MCF 10A (cell line): ENCODE measurements at regions not wholly inside any gene's neighbourhood (a gene's known extent, or its start where the extent isn't known, plus 50 kb on each side); places are given as distances from the start of the nearest gene placed in this dataset.

Source experiments
- BruUV-seq: library from RNA; stranded (reverse); fragments of 400-500 nt; replicated peaks from 2 replicates; lab custom pipeline; 2021; lab: Mats Ljungman, UMichigan
- CTCF ChIA-PET: fragments of 300-600 bp; sonication (Branson Sonifier 250); formaldehyde crosslinking; extraction: SDS; loops from one replicate; lab custom pipeline; 2021; ENCODE audit warnings: antibody characterized with exemption, inconsistent platforms; lab: Yijun Ruan, JAX
- POLR2A ChIA-PET: fragments of 300-600, 350-650 bp; sonication (Branson Sonifier 250); formaldehyde crosslinking; extraction: SDS; loops from one replicate; lab custom pipeline; 2020; ENCODE audit warnings: antibody characterized with exemption, inconsistent platforms; lab: Yijun Ruan, JAX
- DNase-seq: peaks from one replicate; pipeline ENCODE4 v3.0.0-alpha.2; 2018; ENCODE audit not compliant: unreplicated experiment
- H3K27ac Mint-ChIP-seq: one replicate; pipeline ENCODE4 v1.8.0; 2022; ENCODE audit warnings: mild to moderate bottlenecking, low read depth, mixed read lengths; ENCODE audit not compliant: unreplicated experiment
- H3K27me3 Mint-ChIP-seq: one replicate; pipeline ENCODE4 v1.8.0; 2022; ENCODE audit warnings: mixed read lengths; ENCODE audit not compliant: insufficient read depth, unreplicated experiment
- H3K36me3 Mint-ChIP-seq: one replicate; pipeline ENCODE4 v1.8.0; 2022; ENCODE audit warnings: mild to moderate bottlenecking, moderate library complexity, mixed read lengths; ENCODE audit not compliant: insufficient read depth, unreplicated experiment
- H3K4me1 Mint-ChIP-seq: one replicate; pipeline ENCODE4 v1.8.0; 2022; ENCODE audit warnings: mixed read lengths; ENCODE audit not compliant: insufficient read depth, unreplicated experiment
- H3K4me3 Mint-ChIP-seq: one replicate; pipeline ENCODE4 v1.8.0; 2022; ENCODE audit warnings: mild to moderate bottlenecking, moderate library complexity, mixed read lengths; ENCODE audit not compliant: unreplicated experiment
- H3K9me3 Mint-ChIP-seq: one replicate; pipeline ENCODE4 v1.8.0; 2022; ENCODE audit warnings: mixed read lengths; ENCODE audit not compliant: unreplicated experiment
- intact Hi-C: fragments of 100-400 bp; cut with micrococcal nuclease; formaldehyde crosslinking; loops from 2 replicates; pipeline ENCODE4 v1.14.1; 2022
- TF ChIP-seq, protein P1 (sequence below): fragments of 200-600 bp; IDR thresholded peaks from one replicate; pipeline ENCODE4 v1.8.0; 2022; ENCODE audit warnings: antibody characterized with exemption, mild to moderate bottlenecking; ENCODE audit not compliant: unreplicated experiment

DNA sequence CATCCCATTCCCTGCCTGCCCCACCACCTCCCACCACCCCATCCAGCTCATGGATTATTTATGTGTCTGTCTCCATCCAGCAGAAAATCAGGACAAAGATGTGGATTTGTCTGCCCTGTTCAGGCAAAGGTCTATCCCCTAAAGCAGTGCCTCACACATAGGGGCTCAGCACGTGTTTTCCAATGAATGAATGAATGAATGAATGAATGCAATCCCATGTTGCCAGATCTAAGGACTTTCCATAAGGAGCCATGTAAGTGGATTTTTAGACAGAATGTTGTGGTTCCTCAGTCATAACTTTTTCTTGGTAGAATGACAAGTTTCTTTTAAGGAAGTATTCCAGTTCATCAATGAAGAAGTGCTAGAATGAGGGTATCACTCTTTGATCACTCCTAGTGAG lies 133.7 kb downstream of the RNASET2 start:
- peaks cover 4% of the 10 kb centered on the region for H3K27me3 Mint-ChIP-seq
- H3K4me1 Mint-ChIP-seq = no peaks in the 10 kb centered on the region
- H3K9me3 Mint-ChIP-seq = no peaks in the 10 kb centered on the region
- TF ChIP-seq, protein P1, sequence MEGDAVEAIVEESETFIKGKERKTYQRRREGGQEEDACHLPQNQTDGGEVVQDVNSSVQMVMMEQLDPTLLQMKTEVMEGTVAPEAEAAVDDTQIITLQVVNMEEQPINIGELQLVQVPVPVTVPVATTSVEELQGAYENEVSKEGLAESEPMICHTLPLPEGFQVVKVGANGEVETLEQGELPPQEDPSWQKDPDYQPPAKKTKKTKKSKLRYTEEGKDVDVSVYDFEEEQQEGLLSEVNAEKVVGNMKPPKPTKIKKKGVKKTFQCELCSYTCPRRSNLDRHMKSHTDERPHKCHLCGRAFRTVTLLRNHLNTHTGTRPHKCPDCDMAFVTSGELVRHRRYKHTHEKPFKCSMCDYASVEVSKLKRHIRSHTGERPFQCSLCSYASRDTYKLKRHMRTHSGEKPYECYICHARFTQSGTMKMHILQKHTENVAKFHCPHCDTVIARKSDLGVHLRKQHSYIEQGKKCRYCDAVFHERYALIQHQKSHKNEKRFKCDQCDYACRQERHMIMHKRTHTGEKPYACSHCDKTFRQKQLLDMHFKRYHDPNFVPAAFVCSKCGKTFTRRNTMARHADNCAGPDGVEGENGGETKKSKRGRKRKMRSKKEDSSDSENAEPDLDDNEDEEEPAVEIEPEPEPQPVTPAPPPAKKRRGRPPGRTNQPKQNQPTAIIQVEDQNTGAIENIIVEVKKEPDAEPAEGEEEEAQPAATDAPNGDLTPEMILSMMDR = no peak
- BruUV-seq = no TSS peak
- intact Hi-C loops = no loop called here
- POLR2A ChIA-PET = no interaction called here
- H3K36me3 Mint-ChIP-seq = no peaks in the 10 kb centered on the region
- CTCF ChIA-PET = no interaction called here
- no peak overlapping the region for H3K27ac Mint-ChIP-seq
- H3K4me3 Mint-ChIP-seq = no peak overlapping the region
- no peak for DNase-seq

DNA sequence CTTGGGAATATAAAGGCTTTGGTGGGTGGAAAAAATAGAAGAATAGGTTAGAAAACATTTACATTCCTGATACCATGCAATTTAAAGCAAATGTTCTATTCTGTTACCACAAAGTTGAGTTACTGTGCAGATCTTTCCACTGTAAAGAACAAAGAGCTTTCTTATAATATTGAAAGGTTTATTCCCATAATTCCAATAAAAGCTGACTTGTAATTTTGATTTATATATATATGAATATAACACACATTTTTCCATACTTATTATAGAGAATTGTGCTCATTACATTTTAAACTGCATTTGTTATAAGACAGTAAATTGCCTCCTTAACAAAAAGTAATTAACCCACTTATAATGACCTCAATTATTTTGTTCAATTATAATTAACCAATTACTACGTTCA lies 135.9 kb downstream of the RNASET2 start:
- ChIA-PET CTCF (no interaction called here), POLR2A (no interaction called here)
- H3K27ac Mint-ChIP-seq = no peak overlapping the region
- no peak for DNase-seq
- H3K36me3 Mint-ChIP-seq = no peaks in the 10 kb centered on the region
- intact Hi-C loops = no loop called here
- no peaks in the 10 kb centered on the region for H3K27me3 Mint-ChIP-seq
- BruUV-seq = no TSS peak
- TF ChIP-seq, protein P1 = no peak
- H3K4me3 Mint-ChIP-seq = no peak overlapping the region
- H3K4me1 Mint-ChIP-seq = no peaks in the 10 kb centered on the region
- no peaks in the 10 kb centered on the region for H3K9me3 Mint-ChIP-seq

DNA sequence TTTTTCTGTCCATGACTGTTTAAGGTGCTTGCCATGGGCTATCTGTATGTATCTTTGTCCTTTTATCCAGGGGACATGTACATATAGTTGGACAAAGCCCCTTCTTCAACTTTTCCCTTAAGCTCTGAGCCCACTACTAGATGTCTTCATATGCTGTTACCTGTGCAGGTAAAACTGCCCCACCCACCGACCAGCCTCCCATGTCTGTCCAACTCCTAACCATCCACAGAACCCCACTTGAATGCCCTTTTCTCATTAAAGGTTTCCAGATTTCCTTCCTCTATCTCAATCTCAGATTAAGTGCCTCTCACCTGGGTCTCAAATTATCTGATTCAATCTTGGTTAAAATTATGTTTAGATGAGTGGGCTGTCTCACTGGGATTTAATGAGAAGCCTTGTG lies 136.3 kb downstream of the RNASET2 start:
- no peak overlapping the region for H3K4me3 Mint-ChIP-seq
- intact Hi-C loops = no loop called here
- H3K36me3 Mint-ChIP-seq = no peaks in the 10 kb centered on the region
- no TSS peak for BruUV-seq
- H3K27me3 Mint-ChIP-seq = no peaks in the 10 kb centered on the region
- DNase-seq = no peak
- TF ChIP-seq, protein P1 = no peak
- no peaks in the 10 kb centered on the region for H3K9me3 Mint-ChIP-seq
- POLR2A ChIA-PET = no interaction called here
- CTCF ChIA-PET = interaction anchor here (0.7 kb wide), 1 partner anchor 12 kb away, joined by 5 read pairs; no protein-coding TSS in a partner anchor
- H3K27ac Mint-ChIP-seq = no peak overlapping the region
- H3K4me1 Mint-ChIP-seq = no peaks in the 10 kb centered on the region

DNA sequence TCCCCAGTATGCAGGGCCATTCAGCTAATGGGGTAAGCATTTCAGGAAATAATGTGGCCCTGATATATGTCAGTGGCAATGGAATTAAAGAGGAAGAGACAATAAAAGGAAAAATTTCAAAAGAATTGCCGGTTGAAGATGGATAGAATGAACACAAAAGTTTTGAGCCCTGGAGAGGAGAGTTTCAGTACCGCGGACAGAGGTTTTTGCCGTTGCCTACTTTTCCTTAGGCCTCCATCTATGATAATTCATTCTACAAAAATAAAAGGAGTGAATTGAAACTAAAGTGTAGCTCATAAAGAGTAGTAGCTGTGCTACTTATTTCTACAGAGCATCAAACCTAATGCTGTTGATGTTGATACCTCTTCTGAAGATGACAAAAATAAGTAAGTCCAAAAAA lies 140.7 kb downstream of the RNASET2 start:
- TF ChIP-seq, protein P1 = no peak
- ChIA-PET CTCF (no interaction called here), POLR2A (no interaction called here)
- BruUV-seq = no TSS peak
- DNase-seq = peak; percentile 36
- Mint-ChIP-seq H3K27ac (no peak overlapping the region), H3K4me3 (no peak overlapping the region), H3K4me1 (no peaks in the 10 kb centered on the region), H3K9me3 (no peaks in the 10 kb centered on the region), H3K27me3 (peaks cover 14% of the 10 kb centered on the region), H3K36me3 (no peaks in the 10 kb centered on the region)
- intact Hi-C loops = no loop called here
